Panc1 (cell line): ENCODE measurements at regions not wholly inside any gene's neighbourhood (a gene's known extent, or its start where the extent isn't known, plus 50 kb on each side); places are given as distances from the start of the nearest gene placed in this dataset.

Experiments
- ATAC-seq: fragments of 200-7000 bp; cut with Tn5 transposase; 2 replicates; pipeline ENCODE4 v1.9.1; 2020; ENCODE audit warnings: mild to moderate bottlenecking, moderate library complexity
- BruUV-seq: library from RNA; stranded (reverse); fragments of 400-500 nt; replicated peaks from 2 replicates; lab custom pipeline; 2021; lab: Mats Ljungman, UMichigan
- CTCF ChIA-PET: fragments of 300-600 bp; sonication (Branson Sonifier 250); formaldehyde crosslinking; loops from one replicate; lab custom pipeline; 2022; ENCODE audit warnings: antibody characterized with exemption; lab: Charles Lee
- POLR2A ChIA-PET: fragments of 300-600 bp; sonication (Branson Sonifier 250); formaldehyde crosslinking; loops from one replicate; lab custom pipeline; 2022; ENCODE audit warnings: antibody characterized with exemption; lab: Charles Lee
- DNase-seq: peaks from one replicate; pipeline ENCODE4 v3.0.0-alpha.2; 2010; ENCODE audit warnings: low read depth, low spot score
- H3K27ac ChIP-seq: 2 replicates; pipeline ENCODE4 v1.5.1; 2011; ENCODE audit warnings: mild to moderate bottlenecking, low read length, inconsistent platforms
- H3K27me3 ChIP-seq: fragments of 200-500 bp; sonication (Bioruptor generic); 2 replicates; pipeline ENCODE4 v1.6.0; 2014; ENCODE audit warnings: low read length, inconsistent platforms; ENCODE audit not compliant: control insufficient read depth, insufficient read depth
- H3K36me3 ChIP-seq: fragments of 200-500 bp; sonication (Bioruptor generic); 2 replicates; pipeline ENCODE4 v1.5.1; 2014; ENCODE audit warnings: inconsistent platforms, mild to moderate bottlenecking, low read length, moderate library complexity; ENCODE audit not compliant: control insufficient read depth, insufficient read depth
- H3K4me1 ChIP-seq: 2 replicates; pipeline ENCODE4 v1.5.1; 2011; ENCODE audit warnings: inconsistent platforms, mild to moderate bottlenecking, low read length, moderate library complexity; ENCODE audit not compliant: control insufficient read depth, insufficient read depth
- H3K4me3 ChIP-seq, 2 experiments: 2 replicates each; pipeline ENCODE4 v1.5.1; 2011 to 2012; ENCODE audit warnings: low read depth in 2 of 2, low read length in 2 of 2, mild to moderate bottlenecking in 2 of 2, inconsistent platforms in 1 of 2, moderate library complexity in 1 of 2
- H3K9me3 ChIP-seq: fragments of 200-500 bp; sonication (Bioruptor generic); 2 replicates; pipeline ENCODE4 v1.5.1; 2014; ENCODE audit warnings: low read depth, mild to moderate bottlenecking, inconsistent platforms, low read length, moderate library complexity; ENCODE audit not compliant: control insufficient read depth, insufficient read depth
- CTCF ChIP-seq: fragments of 450-650 bp; IDR thresholded peaks from 2 replicates; pipeline ENCODE4 v1.5.1; 2017; ENCODE audit warnings: mild to moderate bottlenecking
- POLR2AphosphoS5 ChIP-seq: IDR thresholded peaks from 2 replicates; pipeline ENCODE4 v1.6.1; 2012; ENCODE audit warnings: mild to moderate bottlenecking, low read depth, low read length, moderate library complexity
- REST ChIP-seq, 2 experiments: IDR thresholded peaks; 2 replicates each; pipeline ENCODE4 v1.6.1; 2011 to 2012; ENCODE audit warnings: low read depth in 2 of 2, control low read depth in 1 of 2, low read length in 1 of 2, mild to moderate bottlenecking in 1 of 2, moderate library complexity in 1 of 2; ENCODE audit not compliant: insufficient read depth in 1 of 2
- SIN3A ChIP-seq: IDR thresholded peaks from 2 replicates; pipeline ENCODE4 v1.6.1; 2012; ENCODE audit warnings: low read depth, mild to moderate bottlenecking, low read length, moderate library complexity, borderline replicate concordance; ENCODE audit not compliant: insufficient read depth
- TCF7L2 ChIP-seq: IDR thresholded peaks from 2 replicates; pipeline ENCODE4 v1.6.1; 2011; ENCODE audit warnings: mild to moderate bottlenecking, low read depth, low read length, inconsistent platforms
- in situ Hi-C: cut with HindIII; loops from 2 replicates; pipeline ENCODE4 v1.10.0; 2016; ENCODE audit warnings: low sequenced_read_pairs, low pct_unique_long_range_greater_than_20kb
- intact Hi-C: fragments of 100-400 bp; cut with micrococcal nuclease; formaldehyde crosslinking; loops from one replicate; pipeline ENCODE4 v1.10.0; 2022; ENCODE audit not compliant: unreplicated experiment

- DNase-seq (no peak), ATAC-seq (no peak)
- H3K27ac ChIP-seq: no peak overlapping the region
- TF ChIP-seq REST (IDR thresholded peaks at IDR 0.05; ENCODE audit: insufficient read depth in 1 of 2, low read depth in 2 of 2, low read length in 1 of 2) (no peak), POLR2AphosphoS5 (no peak), CTCF (no peak), SIN3A (no peak), TCF7L2 (no peak)
- POLR2A ChIA-PET: no interaction called here
- no peaks in the 10 kb centered on the region for H3K27me3 ChIP-seq
- H3K9me3 ChIP-seq: no peaks in the 10 kb centered on the region
- in situ Hi-C loops: no loop called here
- intact Hi-C loops: no loop called here
- BruUV-seq: no TSS peak
- no peaks in the 10 kb centered on the region for H3K4me1 ChIP-seq
- no peak overlapping the region for H3K4me3 ChIP-seq
- CTCF ChIA-PET: no interaction called here
- H3K36me3 ChIP-seq: no peaks in the 10 kb centered on the region
Observed at GRCh38 chr5:42360616-42361314, 62.5 kb upstream of the GHR start.

GRCh38 chr5:42361315-42361688 is 61.9 kb upstream of the GHR start:
- DNase-seq (no peak), ATAC-seq (no peak)
- H3K9me3 ChIP-seq: no peaks in the 10 kb centered on the region
- TF ChIP-seq CTCF (no peak), TCF7L2 (no peak), SIN3A (no peak), POLR2AphosphoS5 (no peak), REST (IDR thresholded peaks at IDR 0.05; ENCODE audit: insufficient read depth in 1 of 2, low read depth in 2 of 2, low read length in 1 of 2) (no peak)
- H3K4me3 ChIP-seq: no peak overlapping the region
- H3K4me1 ChIP-seq: no peaks in the 10 kb centered on the region
- in situ Hi-C loops: no loop called here
- POLR2A ChIA-PET: no interaction called here
- intact Hi-C loops: no loop called here
- no peaks in the 10 kb centered on the region for H3K36me3 ChIP-seq
- no peaks in the 10 kb centered on the region for H3K27me3 ChIP-seq
- CTCF ChIA-PET: no interaction called here
- no TSS peak for BruUV-seq
- no peak overlapping the region for H3K27ac ChIP-seq
